Left renal cortex interstitium (tissue), 4 donors: ENCODE measurements at regions not wholly inside any gene's neighbourhood (a gene's known extent, or its start where the extent isn't known, plus 50 kb on each side); places are given as distances from the start of the nearest gene placed in this dataset.
"Not testable (repeated sequence)": the region's sequence is repeated elsewhere in the genome, so short reads cannot be mapped to it uniquely, and the experiment has no call there.

ENCODE experiments used
- DNase-seq, 4 donors: peaks; one replicate each; pipeline ENCODE4 v3.0.0-alpha.2; 2013; ENCODE audit warnings: low read depth in 4 of 4, low spot score in 2 of 4, missing footprints in 1 of 4

- DNase-seq, result peak in 3 of 4 donors; percentile 20 to 62 (median 37)
Measured at GRCh38 chr7:49434846-49435245, 338.6 kb upstream of the VWC2 start.

GRCh38 chr7:49438281-49438680 is 335.2 kb upstream of the VWC2 start:
- DNase-seq, result no peak

- no peak for DNase-seq
Measured at GRCh38 chr7:49443515-49443914, 329.9 kb upstream of the VWC2 start.

- DNase-seq, result no peak
Measured at GRCh38 chr7:49453486-49453885, 320.0 kb upstream of the VWC2 start.

- DNase-seq, result no peak
Measured at GRCh38 chr7:49479441-49479840, 294.0 kb upstream of the VWC2 start.

- no peak for DNase-seq
Measured at GRCh38 chr7:49479936-49480544, 293.4 kb upstream of the VWC2 start.

GRCh38 chr7:49481075-49481474 is 292.4 kb upstream of the VWC2 start:
- DNase-seq, result no peak

- DNase-seq, result no peak
Measured at GRCh38 chr7:49483142-49483541, 290.3 kb upstream of the VWC2 start.

GRCh38 chr7:49486974-49487829 is 286.2 kb upstream of the VWC2 start:
- DNase-seq, result no peak

- DNase-seq, result no peak
Measured at GRCh38 chr7:49487830-49488140, 285.7 kb upstream of the VWC2 start.

GRCh38 chr7:49488573-49488972 is 284.9 kb upstream of the VWC2 start:
- DNase-seq, result no peak

- no peak for DNase-seq
Measured at GRCh38 chr7:49497471-49497870, 276.0 kb upstream of the VWC2 start.

GRCh38 chr7:49500741-49501140 is 272.7 kb upstream of the VWC2 start:
- DNase-seq, result no peak

- DNase-seq, result not testable (repeated sequence)
Measured at GRCh38 chr7:49507206-49507605, 266.2 kb upstream of the VWC2 start.

GRCh38 chr7:49513911-49514310 is 259.5 kb upstream of the VWC2 start:
- DNase-seq, result no peak

- DNase-seq, result no peak
Measured at GRCh38 chr7:49520951-49521350, 252.5 kb upstream of the VWC2 start.

GRCh38 chr7:49522111-49522510 is 251.3 kb upstream of the VWC2 start:
- no peak for DNase-seq

- DNase-seq, result no peak
Measured at GRCh38 chr7:49523870-49524269, 249.6 kb upstream of the VWC2 start.

- DNase-seq, result no peak
Measured at GRCh38 chr7:49527182-49527581, 246.3 kb upstream of the VWC2 start.

GRCh38 chr7:49530481-49530880 is 243.0 kb upstream of the VWC2 start:
- no peak for DNase-seq

GRCh38 chr7:49563693-49564378 is 209.6 kb upstream of the VWC2 start:
- no peak for DNase-seq

- no peak for DNase-seq
Measured at GRCh38 chr7:49564379-49564714, 209.1 kb upstream of the VWC2 start.
